IPS-18a (cell line): ENCODE measurements at regions not wholly inside any gene's neighbourhood (a gene's known extent, or its start where the extent isn't known, plus 50 kb on each side); places are given as distances from the start of the nearest gene placed in this dataset.
"Not testable (repeated sequence)": the region's sequence is repeated elsewhere in the genome, so short reads cannot be mapped to it uniquely, and the experiment has no call there.

Source experiments
- H3K27ac ChIP-seq: one replicate; pipeline ENCODE4 v1.5.1; 2013; ENCODE audit warnings: low read length
- H3K27me3 ChIP-seq: one replicate; pipeline ENCODE4 v1.6.1; 2013; ENCODE audit warnings: mild to moderate bottlenecking, low read length; ENCODE audit not compliant: control insufficient read depth, insufficient read depth
- H3K36me3 ChIP-seq: one replicate; pipeline ENCODE4 v1.6.1; 2013; ENCODE audit warnings: low read depth, low read length; ENCODE audit not compliant: control insufficient read depth
- H3K4me1 ChIP-seq: one replicate; pipeline ENCODE4 v1.6.1; 2013; ENCODE audit warnings: low read depth, low read length; ENCODE audit not compliant: control insufficient read depth
- H3K4me3 ChIP-seq: one replicate; pipeline ENCODE4 v1.5.1; 2013; ENCODE audit warnings: low read length
- H3K9ac ChIP-seq: one replicate; pipeline ENCODE4 v1.6.1; 2013; ENCODE audit warnings: mild to moderate bottlenecking, low read length, moderate library complexity
- H3K9me3 ChIP-seq: one replicate; pipeline ENCODE4 v1.6.1; 2013; ENCODE audit warnings: low read depth, low read length; ENCODE audit not compliant: control insufficient read depth

DNA sequence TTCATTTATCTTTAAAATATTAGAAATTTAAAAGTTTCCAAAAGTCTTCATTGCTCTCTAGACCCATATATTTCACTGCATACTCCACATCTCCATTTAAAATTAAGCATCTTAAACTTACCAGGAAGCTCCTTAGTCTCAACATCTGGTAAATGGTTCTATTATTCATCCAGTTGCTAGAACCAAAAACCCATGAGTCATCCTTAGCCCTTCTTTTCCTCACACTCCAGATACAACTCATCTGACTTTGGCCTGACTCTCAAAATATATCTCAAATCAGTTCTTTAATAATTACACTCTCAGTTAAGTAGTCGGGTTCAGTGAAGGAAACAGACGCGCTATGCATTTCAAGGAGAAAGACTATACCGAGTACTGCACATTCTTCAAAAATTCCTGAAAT lies 110.2 kb upstream of the COX7C start:
- H3K9me3 ChIP-seq: no peaks in the 10 kb centered on the region
- no peak overlapping the region for H3K4me3 ChIP-seq
- no peak overlapping the region for H3K9ac ChIP-seq
- H3K27me3 ChIP-seq: no peaks in the 10 kb centered on the region
- H3K36me3 ChIP-seq: no peaks in the 10 kb centered on the region
- no peaks in the 10 kb centered on the region for H3K4me1 ChIP-seq
- no peak overlapping the region for H3K27ac ChIP-seq

DNA sequence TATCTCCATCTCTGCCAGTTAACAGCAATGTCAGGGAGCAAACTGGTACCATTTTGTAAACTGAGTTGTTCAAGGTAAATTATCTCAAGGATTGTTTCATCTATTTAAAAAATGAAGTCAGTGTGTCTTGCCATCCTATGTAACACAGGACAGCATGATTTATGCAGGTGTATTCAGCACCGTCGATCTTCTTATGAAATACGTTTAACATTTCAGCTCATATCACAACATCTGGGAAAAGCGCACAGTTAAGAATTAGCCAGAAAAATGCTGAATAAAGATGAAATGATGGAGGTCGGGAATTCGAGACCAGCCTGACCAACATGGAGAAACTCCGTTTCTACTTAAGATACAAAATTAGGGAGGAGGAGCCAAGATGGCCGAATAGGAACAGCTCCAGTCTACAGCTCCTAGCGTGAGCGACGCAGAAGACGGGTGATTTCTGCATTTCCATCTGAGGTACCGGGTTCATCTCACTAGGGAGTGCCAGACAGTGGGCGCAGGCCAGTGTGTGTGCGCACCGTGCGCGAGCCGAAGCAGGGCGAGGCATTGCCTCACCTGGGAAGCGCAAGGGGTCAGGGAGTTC lies 107.3 kb upstream of the COX7C start:
- not testable (repeated sequence) for H3K27ac ChIP-seq, H3K4me1 ChIP-seq, H3K4me3 ChIP-seq, H3K9me3 ChIP-seq, H3K27me3 ChIP-seq, H3K9ac ChIP-seq, H3K36me3 ChIP-seq

DNA sequence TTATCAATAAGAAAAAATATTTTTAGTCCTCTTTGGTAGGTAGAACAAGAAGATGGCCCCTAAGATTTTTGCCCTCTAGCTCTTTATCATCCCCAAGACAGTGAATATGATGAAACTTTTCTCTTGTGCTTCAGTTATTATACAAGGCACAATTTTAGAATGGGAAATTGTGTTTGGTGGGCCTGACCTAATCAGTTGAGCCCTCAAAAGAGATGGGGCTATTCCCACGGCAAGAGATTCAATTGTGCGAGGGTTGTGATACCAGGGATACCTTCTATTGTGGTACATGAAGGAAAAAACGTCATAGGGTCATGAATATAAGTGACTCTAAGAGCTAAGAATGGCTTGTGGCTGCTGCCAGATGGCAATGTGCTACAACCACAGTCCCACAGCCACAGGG lies 94.0 kb upstream of the COX7C start:
- H3K36me3 ChIP-seq: no peaks in the 10 kb centered on the region
- no peak overlapping the region for H3K4me3 ChIP-seq
- H3K27ac ChIP-seq: no peak overlapping the region
- no peaks in the 10 kb centered on the region for H3K27me3 ChIP-seq
- H3K9ac ChIP-seq: no peak overlapping the region
- no peaks in the 10 kb centered on the region for H3K9me3 ChIP-seq
- H3K4me1 ChIP-seq: peaks cover 10% of the 10 kb centered on the region

DNA sequence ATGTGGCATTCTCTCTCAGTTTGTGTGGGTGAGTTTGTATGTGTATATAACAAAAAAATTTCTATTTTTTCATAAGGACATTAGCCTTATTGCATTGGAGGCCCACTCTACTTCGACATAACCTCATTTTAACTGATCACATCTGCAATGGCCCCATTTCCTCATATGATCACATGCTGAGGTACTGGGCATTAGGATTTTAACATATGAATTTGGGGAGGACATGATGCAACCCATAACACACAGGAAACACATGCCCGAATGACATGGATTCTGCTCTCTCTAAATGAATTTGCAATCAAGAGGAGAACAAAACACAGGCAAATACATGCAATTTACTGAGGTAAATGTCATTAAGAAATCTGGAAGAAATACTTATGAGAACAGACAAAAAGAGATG lies 92.1 kb upstream of the COX7C start:
- Histone ChIP-seq H3K27me3 (no peaks in the 10 kb centered on the region), H3K9ac (no peak overlapping the region), H3K9me3 (no peaks in the 10 kb centered on the region), H3K27ac (no peak overlapping the region), H3K4me3 (no peak overlapping the region), H3K36me3 (no peaks in the 10 kb centered on the region), H3K4me1 (peaks cover 10% of the 10 kb centered on the region)

DNA sequence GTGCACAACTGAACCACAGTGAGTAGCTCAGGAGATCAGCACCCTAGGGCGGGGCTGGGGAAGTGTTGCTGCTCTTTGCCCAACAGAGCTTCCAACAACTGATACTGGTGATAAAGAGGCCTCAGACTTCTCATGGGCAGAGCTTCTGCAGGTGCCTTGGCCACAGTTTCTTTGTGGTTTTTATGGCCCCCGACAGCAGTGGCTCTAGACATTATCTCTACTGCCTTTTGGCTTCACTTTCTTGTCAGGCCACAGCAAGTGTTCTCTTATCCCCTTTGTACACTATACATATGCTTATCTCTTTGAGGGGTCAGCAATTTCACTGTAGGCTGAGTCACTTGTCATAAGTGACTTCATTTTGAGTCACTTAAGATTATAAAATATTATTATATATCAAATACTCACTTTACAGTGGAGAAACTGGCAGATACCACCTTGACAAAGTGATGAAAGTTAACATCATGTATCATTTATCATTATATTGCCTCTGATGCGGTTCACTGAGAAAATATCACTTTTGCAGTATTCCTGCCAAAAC lies 90.9 kb upstream of the COX7C start:
- Histone ChIP-seq H3K27me3 (no peaks in the 10 kb centered on the region), H3K27ac (no peak overlapping the region), H3K4me1 (peaks cover 10% of the 10 kb centered on the region)

DNA sequence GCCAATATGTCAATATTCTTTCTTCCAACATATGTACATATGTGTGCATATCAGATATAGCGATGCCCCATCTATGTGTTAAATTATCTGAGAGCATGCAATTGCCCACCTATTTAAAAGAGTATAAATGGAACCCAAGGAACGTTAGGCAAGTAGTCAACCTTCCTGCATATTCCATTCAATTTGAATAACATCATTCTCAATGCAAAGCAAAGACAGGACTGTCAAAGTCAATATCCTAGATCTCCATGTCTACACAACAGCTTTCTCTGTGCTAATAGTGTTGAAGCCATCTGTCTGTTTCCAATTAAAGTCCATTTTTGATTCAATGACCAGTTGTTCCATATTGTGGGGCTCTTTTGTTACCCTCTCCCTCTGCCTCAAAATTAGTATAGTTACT lies 85.3 kb upstream of the COX7C start:
- no peaks in the 10 kb centered on the region for H3K27me3 ChIP-seq

More for the DNA sequence above, 90.9 kb upstream of the COX7C start:
- Histone ChIP-seq H3K9ac (no peak overlapping the region), H3K9me3 (no peaks in the 10 kb centered on the region), H3K4me3 (no peak overlapping the region), H3K36me3 (no peaks in the 10 kb centered on the region)

DNA sequence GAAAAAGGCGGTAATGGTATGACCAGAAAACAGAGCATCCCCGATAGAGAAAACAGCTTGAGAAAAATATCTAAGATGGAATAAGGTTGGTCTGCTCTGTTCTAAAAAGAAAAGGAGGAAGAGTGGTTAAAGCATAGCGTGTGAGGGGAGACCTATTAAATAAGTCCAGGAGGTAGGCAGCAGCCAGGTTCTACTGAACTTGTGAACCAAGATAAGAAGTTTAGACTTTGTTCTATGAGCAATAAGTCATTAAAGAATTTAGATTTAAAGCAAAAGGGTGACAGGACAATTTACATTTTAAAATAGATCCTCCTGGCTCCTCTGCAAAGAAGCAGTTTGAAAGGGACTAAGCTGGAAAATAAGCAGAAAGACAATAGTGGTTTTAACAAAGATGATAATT lies 81.3 kb upstream of the COX7C start:
- H3K27me3 ChIP-seq: no peaks in the 10 kb centered on the region
- H3K9me3 ChIP-seq: no peaks in the 10 kb centered on the region
- H3K27ac ChIP-seq: no peak overlapping the region
- no peaks in the 10 kb centered on the region for H3K4me1 ChIP-seq
- no peak overlapping the region for H3K9ac ChIP-seq
- H3K4me3 ChIP-seq: no peak overlapping the region
- no peaks in the 10 kb centered on the region for H3K36me3 ChIP-seq

More for the DNA sequence above, 85.3 kb upstream of the COX7C start:
- H3K9me3 ChIP-seq: no peaks in the 10 kb centered on the region
- H3K27ac ChIP-seq: no peak overlapping the region
- H3K4me3 ChIP-seq: no peak overlapping the region
- H3K36me3 ChIP-seq: no peaks in the 10 kb centered on the region
- H3K9ac ChIP-seq: no peak overlapping the region
- H3K4me1 ChIP-seq: no peaks in the 10 kb centered on the region

DNA sequence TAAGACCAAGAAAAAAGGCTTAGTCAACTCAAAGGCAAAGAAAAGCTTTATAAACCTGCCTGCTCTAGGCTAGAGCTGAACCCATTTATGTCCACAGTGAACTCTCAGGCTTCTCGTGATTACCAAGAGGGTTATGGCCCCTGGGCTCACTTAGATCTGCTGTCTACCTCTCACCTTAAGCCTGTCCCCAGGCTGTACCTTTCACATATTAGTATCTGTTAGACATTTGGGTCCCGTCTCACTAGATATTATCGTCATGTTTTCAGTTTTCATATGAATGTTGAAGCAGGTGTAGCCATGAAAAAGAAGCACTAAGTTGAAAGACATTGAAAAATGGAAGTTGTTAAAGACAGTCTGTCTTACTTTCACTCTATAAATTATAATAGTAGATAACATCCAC lies 75.2 kb upstream of the COX7C start:
- Histone ChIP-seq H3K9ac (no peak overlapping the region), H3K9me3 (no peaks in the 10 kb centered on the region), H3K27me3 (no peaks in the 10 kb centered on the region), H3K27ac (no peak overlapping the region), H3K36me3 (no peaks in the 10 kb centered on the region), H3K4me1 (peaks cover 5% of the 10 kb centered on the region), H3K4me3 (no peak overlapping the region)

DNA sequence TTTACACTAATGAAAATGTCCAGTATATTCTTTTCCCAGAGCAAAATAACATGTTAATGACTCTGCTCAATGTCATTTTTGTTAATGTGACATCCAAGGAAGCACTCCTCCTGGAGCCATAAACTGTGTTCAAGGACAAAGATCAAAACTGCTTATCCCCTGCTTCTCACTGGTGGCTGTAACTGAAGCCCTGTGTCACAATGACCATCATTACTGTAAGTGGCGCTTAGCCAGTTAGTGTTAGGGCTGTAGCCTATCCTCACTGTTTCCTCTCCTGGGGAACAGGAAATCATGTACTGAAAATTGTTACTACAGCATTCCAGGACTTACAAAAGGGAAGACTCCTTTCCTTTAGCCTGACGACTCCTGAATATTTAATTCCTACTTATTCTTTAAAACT lies 71.7 kb upstream of the COX7C start:
- H3K9ac ChIP-seq: no peak overlapping the region
- no peaks in the 10 kb centered on the region for H3K36me3 ChIP-seq
- H3K4me3 ChIP-seq: no peak overlapping the region
- H3K4me1 ChIP-seq: peaks cover 5% of the 10 kb centered on the region
- no peaks in the 10 kb centered on the region for H3K27me3 ChIP-seq
- no peak overlapping the region for H3K27ac ChIP-seq
- no peaks in the 10 kb centered on the region for H3K9me3 ChIP-seq

DNA sequence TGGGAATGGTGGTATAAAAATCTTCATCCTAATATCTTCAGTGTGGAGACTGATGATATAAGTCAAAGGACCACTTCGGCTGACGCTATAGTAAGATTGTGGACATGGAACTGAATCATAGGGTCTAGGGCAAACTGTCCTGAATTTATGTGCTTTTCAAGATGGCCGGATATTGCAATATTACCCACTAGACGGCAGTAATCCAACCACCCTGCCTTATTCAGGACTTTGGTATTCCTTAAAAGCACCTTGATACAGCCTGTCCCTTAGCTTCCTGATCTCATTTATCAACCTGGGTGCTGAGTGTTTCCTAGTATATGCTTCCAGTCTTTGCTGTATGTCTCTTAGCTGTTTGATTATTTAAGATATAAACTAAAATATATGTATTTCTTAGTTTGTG lies 71.2 kb upstream of the COX7C start:
- Histone ChIP-seq H3K27ac (no peak overlapping the region), H3K4me1 (peaks cover 5% of the 10 kb centered on the region), H3K9me3 (no peaks in the 10 kb centered on the region), H3K27me3 (no peaks in the 10 kb centered on the region), H3K9ac (no peak overlapping the region), H3K36me3 (no peaks in the 10 kb centered on the region), H3K4me3 (no peak overlapping the region)

DNA sequence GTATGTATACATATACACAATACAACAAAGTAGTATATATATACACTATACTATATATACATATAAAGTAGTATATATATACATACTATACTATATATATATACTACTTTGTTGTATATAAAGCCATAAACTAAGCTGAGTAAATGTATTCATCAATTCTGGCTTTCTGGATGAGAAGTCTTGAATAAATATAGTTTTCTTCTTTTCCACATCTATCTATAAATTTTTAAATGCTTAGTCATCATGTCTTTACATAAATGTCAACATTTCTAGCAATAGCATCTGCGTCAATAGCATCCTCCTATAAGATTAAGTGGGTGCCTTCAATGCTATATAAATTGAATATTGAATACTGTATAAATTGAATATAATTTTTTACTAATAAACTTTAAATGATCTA lies 63.1 kb upstream of the COX7C start:
- Histone ChIP-seq H3K27ac (no peak overlapping the region), H3K9ac (no peak overlapping the region), H3K27me3 (no peaks in the 10 kb centered on the region), H3K4me3 (no peak overlapping the region), H3K9me3 (no peaks in the 10 kb centered on the region), H3K36me3 (no peaks in the 10 kb centered on the region), H3K4me1 (no peaks in the 10 kb centered on the region)

DNA sequence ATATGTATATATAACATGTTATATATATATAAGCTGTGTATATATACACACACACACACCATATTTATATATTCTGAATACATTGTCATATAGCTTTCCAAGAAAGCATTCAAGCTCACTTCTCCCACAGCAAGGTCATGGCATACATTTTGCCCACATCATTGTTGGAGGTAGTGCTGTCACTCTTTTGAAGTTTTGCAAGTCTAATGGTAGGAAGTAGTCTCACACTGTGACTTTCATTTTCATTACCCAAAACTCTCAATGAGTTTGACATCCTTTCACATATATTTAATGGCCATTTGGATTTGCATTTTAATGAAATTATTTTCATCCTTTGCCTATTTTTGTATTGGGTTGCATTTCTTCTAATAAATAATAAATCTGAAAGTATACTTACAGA lies 59.8 kb upstream of the COX7C start:
- no peaks in the 10 kb centered on the region for H3K36me3 ChIP-seq
- no peaks in the 10 kb centered on the region for H3K9me3 ChIP-seq
- H3K4me3 ChIP-seq: no peak overlapping the region
- H3K27me3 ChIP-seq: no peaks in the 10 kb centered on the region
- H3K4me1 ChIP-seq: no peaks in the 10 kb centered on the region
- H3K9ac ChIP-seq: no peak overlapping the region
- H3K27ac ChIP-seq: no peak overlapping the region
